HG03025 (cell line): ENCODE measurements at regions not wholly inside any gene's neighbourhood (a gene's known extent, or its start where the extent isn't known, plus 50 kb on each side); places are given as distances from the start of the nearest gene placed in this dataset.
"Not testable (repeated sequence)": the region's sequence is repeated elsewhere in the genome, so short reads cannot be mapped to it uniquely, and the experiment has no call there.

Source experiments
- ATAC-seq: cut with Tn5 transposase; IDR thresholded peaks from one replicate; pipeline ENCODE4 v1.9.1; 2021; ENCODE audit warnings: mild to moderate bottlenecking, moderate library complexity; ENCODE audit not compliant: unreplicated experiment, low FRiP score

- ATAC-seq: no peak
These were observed 186.1 kb downstream of the TMA16 start for GRCh38 chr4:163680386-163681098.

DNA sequence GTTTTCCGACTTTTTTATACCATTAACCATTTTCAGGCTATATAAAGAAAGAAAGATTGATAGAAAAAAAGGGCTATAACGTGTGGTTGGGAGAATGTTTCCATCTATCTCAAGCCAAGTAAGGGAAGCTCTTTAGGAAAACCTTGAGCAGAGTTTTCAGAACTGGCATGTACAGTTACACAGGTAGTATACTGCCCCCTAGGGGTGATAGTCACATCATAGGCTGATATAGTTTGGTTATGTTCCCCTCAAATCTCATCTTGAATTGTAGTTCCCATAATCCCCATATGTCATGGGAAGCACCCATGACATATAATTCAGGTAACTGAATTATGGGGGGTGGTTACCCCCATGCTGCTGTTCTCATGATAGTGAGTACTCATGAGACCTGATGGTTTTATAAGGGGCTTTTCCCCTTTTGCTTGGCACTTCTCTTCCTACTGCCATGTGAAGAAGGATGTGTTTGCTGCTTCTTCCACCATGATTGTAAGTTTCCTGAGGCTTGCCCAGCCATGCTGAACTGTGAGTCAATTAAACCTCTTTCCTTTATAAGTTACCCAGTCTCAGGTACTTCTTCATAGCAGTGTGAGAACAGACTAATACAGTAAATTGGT, 186.8 kb downstream of the TMA16 start:
- peak; percentile 83 for ATAC-seq

DNA sequence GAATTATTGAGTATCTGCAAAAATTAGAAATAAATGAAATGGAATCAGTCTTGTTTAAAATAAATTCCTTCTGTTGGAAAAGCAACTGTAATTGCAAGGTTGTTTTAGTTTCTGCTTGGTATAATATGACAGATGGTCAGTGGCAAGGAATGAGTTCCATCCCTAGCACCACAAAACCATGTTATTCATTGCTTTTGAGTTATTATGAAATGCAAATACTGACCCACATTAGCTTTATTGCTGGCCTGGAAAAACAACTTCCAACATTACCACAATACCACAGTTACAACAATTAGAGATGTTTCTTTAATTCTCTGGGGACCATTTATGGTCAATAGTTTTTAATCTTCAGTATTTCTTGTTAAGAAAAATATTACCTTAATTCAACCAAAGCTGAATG, 194.4 kb downstream of the TMA16 start:
- ATAC-seq: no peak

DNA sequence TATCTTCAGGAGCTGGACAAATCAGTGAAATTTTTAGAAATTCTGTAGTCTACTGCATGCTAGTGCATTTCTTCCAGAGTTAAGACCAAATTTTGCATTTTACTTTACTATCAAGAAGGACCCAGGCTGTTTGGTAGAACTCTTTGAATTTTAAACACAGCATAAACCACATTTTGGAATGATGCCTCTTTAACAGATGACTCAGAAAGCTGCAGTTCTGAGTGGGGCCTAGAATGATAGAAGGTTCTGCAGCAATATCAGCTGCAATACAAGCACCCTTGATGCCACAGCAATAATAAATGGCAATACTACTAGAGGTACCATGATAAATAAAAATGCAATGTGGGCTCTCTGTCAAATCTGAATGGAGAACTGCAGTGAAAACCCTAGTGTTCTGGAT, 198.7 kb downstream of the TMA16 start:
- no peak for ATAC-seq

DNA sequence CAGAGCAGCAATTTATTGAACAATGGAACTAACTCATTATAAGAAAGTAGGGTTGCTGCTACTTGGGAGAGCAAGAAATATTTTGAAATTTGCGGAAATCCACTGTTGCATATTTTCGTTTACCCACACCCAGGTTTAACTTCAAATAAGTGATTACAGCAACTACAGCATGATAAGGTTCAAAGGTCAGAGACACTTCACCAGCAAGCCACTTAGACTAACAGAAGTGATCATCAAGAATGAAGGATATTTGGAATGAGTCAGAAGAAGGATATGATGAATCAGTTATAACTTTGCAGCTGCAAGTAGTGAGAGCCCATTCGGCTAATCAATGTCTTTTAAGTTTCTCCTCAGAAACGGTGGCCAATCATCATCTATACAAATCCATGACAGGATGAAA, 199.3 kb downstream of the TMA16 start:
- no peak for ATAC-seq

- ATAC-seq: no peak
These were observed 199.9 kb downstream of the TMA16 start for GRCh38 chr4:163694385-163694784.

GRCh38 chr4:163697121-163697520, 202.6 kb downstream of the TMA16 start:
- ATAC-seq: no peak

DNA sequence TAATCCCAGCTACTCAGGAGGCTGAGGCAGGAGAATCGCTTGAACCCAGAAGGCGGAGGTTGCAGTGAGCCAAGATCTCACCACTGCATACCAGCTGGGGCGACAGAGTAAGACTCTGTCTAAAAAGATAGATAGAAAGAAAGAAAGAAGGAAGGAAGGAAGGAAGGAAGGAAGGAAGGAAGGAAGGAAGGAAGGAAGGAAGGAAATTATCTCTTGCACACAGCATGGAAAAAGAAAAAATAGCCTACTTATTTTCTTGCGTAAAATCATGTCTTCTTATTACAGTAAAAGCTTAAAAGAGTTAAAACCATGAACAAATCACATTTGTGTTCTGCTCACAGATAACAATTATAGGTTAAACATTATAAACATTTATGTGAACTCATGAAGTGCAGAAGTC, 205.9 kb downstream of the TMA16 start:
- ATAC-seq: not testable (repeated sequence)

DNA sequence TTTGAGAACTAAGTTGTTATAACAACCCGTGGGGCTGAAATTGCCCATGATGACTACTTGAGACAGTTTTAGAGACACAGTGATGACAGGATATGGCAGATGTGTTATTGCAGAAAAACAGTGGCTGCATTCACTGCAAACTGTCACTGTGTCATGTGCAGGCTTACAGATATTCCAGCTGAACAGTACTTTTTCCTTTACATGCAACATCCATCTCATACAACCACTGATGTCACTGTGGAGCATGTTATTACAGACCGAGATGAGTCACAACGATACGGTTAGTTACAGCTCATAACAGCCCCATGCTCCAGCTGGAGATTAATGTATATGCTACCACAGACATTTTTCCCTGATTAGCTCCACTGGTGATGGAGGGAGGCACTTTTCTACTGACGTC, 207.4 kb downstream of the TMA16 start:
- peak; percentile 84 for ATAC-seq

DNA sequence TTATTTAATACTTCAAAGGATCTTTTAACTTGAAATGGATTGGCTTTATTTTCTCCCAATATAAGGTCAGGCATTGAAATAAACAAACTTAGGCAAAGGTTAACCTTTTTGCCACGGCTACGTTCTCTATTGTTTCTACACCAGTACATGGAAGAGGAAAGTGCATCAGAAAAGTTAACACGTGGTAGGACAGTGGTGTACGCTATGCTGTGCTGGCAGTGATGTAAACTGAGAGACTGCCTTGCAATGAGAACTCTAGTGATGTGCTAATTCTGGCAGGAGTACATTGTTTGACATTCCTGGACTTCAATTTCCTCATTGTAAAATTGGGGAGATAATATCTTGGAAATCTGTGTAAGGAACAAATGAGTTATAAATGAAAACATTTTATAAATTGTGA, 208.2 kb downstream of the TMA16 start:
- ATAC-seq: no peak

- ATAC-seq: no peak
These were observed 208.8 kb downstream of the TMA16 start for GRCh38 chr4:163703251-163703650.

- ATAC-seq: no peak
These were observed 213.4 kb downstream of the TMA16 start for GRCh38 chr4:163707873-163708272.

GRCh38 chr4:163709601-163710000, 215.1 kb downstream of the TMA16 start:
- no peak for ATAC-seq

- no peak for ATAC-seq
These were observed 215.7 kb downstream of the TMA16 start for GRCh38 chr4:163710158-163710557.

DNA sequence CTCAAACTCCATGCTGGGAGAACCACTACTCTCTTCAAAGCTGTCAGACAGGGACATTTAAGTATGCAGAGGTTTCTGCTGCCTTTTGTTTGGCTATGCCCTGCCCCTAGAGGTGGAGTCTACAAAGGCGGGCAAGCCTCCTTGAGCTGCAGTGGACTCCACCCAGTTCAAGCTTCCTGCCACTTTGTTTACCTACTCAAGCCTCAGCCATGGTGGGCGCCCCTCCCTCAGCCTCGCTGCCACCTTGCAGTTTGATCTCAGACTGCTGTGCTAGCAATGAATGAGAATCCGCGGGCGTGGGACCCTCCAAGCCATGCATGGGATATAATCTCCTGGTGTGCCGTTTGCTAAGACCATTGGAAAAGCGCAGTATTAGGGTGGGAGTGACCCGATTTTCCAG, 230.0 kb downstream of the TMA16 start:
- ATAC-seq: not testable (repeated sequence)

DNA sequence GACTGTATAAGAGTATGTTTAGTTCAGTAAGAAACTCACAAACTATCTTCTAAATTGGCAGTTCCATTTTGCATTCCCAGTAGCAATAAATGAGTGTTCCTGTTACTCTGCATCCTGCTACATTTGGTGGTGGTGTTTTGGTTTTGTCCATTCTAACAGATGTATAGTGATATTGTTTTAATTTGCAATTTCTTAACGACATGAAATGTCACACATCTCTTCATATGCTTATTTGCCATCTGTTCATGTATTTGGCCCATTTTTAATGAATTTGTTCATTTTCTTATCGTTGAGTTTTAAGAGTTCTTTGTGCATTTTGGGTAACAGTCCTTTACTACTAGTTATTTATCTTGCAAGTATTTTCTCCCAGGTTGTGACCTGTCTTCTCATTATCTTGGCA, 232.2 kb downstream of the TMA16 start:
- no peak for ATAC-seq

DNA sequence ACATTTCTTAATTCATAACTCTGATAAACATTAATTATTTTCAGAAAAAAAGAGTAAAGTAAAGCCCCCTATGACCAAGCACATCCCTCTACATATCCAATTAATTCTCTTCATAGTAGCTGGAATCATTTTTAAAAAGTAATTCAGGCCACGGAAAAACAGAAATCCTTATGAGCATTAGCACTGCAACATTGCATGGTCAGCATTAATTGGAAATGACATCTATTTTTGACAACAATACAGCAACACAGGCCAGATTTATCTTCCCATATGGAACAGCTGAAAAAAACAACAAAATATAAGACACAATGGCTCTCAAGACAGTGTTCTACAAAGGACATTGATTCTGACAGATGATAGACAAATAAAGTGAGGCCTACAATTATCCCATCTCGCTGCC, 236.6 kb downstream of the TMA16 start:
- no peak for ATAC-seq

DNA sequence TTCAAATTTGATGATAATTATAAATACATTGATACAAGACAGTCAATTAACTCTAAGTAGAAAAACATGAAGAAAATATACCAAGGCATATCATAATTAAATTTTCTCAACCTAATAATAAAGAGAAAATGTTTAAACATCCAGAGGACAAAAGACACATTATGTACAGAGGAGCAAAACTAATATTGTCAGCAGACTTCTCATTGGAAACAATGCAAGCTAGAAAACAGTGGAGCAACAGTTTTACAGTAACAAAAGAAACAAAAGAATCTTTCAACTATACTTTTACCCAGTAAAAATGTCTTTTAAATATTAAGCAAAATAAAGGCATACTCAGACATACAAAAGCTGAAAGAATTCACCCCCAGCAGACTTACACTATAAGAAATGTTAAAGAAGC, 238.0 kb downstream of the TMA16 start:
- no peak for ATAC-seq

GRCh38 chr4:163736876-163737275, 242.4 kb downstream of the TMA16 start:
- ATAC-seq: no peak

- ATAC-seq: not testable (repeated sequence)
These were observed 243.4 kb downstream of the TMA16 start for GRCh38 chr4:163737846-163738245.

DNA sequence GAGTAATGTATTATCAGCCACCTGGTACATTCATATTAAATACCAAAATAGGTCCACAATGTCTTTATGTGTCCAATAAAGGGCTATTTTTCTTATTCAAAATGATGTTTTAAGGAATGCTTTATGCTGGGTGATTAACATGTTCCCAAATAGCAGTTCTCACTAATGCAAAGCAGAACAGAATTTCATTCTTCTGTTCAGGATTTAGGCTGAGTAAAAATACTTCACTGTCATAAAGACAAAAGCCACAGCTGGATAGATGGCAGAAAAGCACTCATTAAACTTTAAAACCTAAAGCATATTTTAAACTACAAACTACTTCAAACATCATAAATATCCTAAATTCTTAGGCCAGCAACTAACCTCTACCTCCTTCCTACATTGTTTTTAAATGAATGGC, 244.0 kb downstream of the TMA16 start:
- ATAC-seq: no peak

- ATAC-seq: peak; percentile 96
These were observed 250.4 kb downstream of the TMA16 start for GRCh38 chr4:163744861-163745260.
